GM18867 (cell line): ENCODE measurements at regions not wholly inside any gene's neighbourhood (a gene's known extent, or its start where the extent isn't known, plus 50 kb on each side); places are given as distances from the start of the nearest gene placed in this dataset.

ENCODE experiments used
- ATAC-seq: cut with Tn5 transposase; IDR thresholded peaks from one replicate; pipeline ENCODE4 v1.9.1; 2021; ENCODE audit warnings: mild to moderate bottlenecking, moderate library complexity; ENCODE audit not compliant: unreplicated experiment

GRCh38 chr13:39159393-39159792 is 121.1 kb downstream of the NHLRC3 start:
- no peak for ATAC-seq

DNA sequence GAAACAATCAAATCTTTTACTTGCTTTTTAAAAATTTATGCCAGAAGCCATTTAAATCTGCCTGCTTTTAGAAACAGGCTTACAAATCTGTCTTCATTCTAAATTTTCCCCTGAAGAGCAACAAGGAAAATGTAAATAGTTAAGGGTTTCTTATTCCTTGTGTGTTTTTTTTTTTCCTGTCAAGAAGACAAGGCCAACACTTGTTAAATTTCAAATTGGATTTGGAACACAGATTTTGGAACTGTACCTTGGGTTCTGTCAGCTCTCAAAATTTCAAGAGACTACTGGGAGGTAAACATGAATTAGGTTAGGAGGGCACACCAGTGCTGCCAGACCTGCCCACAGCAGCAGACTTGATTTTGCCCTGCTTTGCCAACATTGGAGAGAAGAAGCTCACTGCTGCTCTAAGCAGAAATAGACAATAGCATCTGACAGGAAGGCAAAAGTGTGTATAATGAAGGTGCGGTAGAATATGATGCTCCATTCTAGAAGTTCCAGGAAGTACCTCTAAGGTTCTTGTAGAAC is 121.7 kb downstream of the NHLRC3 start:
- no peak for ATAC-seq

DNA sequence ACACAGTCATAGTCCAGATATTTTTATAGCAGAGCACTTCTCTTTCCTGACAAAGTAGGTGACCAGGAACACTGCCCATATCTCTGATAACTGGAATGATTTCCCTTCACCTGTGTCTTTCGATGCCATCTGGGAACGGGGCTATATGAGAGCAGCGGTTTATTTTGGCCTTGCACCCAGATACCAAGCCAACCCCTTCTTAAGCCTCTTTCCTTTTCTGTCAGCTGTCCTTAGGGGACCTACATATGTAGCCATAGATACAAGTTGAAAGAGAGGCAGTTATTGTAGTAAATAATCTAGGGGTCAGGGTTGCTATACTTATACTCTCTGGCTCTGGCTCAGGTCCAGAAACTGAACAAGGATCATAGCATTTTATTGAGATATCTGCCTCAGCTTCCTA is 128.8 kb downstream of the NHLRC3 start:
- ATAC-seq, result no peak

GRCh38 chr13:39170711-39171110 is 132.5 kb downstream of the NHLRC3 start:
- ATAC-seq, result no peak

- no peak for ATAC-seq
Measured at GRCh38 chr13:39185326-39185725, 147.1 kb downstream of the NHLRC3 start.

GRCh38 chr13:39186205-39186875 is 148.1 kb downstream of the NHLRC3 start:
- no peak for ATAC-seq

- ATAC-seq, result no peak
Measured at GRCh38 chr13:39189778-39190177, 151.5 kb downstream of the NHLRC3 start.

- ATAC-seq, result peak; percentile 71
Measured at GRCh38 chr13:39196965-39197646, 158.8 kb downstream of the NHLRC3 start.

DNA sequence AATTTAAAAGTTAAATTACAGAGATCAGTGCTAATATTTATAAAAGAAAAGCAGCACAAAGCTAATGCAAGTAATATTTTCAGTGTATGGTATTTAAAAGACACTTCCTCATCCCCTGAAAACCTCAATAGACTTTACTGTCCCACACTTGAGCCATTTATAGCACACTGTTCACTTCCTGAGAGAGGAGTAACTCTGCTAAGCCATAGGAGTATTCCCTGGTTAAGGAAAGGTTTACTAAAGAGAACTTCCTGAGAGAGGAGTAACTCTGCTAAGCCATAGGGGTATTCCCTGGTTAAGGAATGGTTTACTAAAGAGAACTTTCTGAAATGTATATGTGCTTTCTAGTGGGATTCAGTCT is 159.4 kb downstream of the NHLRC3 start:
- ATAC-seq, result peak; percentile 20

DNA sequence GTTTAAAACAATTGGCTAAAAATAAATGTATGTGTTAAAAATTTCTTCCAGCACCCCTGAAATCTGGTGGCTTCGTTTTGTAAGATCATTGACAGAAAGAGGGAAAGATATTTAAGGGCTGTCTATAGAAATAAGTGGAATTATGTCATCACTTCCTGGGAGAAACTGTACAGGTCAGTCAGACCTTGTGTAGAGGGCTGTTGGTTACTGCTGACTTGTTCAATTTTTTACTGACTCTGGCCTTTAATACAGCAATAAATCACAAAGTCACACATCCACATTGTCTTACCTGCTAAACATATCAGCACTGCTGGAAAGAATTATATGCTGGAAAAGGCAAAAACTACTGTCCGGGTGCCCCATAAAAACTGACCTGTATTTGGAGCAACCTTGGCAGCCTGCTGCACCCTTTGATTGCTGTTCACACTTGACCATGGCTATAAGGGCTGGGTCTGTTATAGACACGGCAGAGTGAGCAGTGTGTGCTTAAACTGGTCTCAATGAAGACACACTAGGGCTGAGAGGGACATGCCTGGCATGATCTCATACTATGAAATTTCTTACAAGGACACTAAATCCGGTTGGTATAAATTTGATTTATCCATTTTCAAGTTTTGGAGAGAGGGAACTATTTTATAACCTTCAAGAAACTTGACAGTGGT is 162.1 kb downstream of the NHLRC3 start:
- no peak for ATAC-seq

GRCh38 chr13:39201180-39201579 is 162.9 kb downstream of the NHLRC3 start:
- ATAC-seq, result no peak

DNA sequence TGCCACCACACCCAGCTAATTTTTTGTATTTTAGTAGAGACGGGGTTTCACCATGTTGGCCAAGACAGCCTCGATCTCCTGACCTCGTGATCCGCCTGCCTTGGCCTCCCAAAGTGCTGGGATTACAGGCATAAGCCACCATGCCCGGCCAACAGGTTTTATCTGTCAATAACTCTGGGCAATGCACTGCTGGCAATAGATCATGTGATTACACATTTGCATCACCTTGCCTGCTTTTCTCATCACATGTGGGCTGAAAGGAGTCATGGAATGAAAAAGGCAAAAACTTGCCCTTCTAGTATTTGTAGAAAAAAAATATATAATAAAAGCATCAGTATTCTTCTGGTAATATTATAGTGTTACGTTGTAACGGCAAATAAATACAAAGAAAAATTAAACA is 164.5 kb downstream of the NHLRC3 start:
- no peak for ATAC-seq

DNA sequence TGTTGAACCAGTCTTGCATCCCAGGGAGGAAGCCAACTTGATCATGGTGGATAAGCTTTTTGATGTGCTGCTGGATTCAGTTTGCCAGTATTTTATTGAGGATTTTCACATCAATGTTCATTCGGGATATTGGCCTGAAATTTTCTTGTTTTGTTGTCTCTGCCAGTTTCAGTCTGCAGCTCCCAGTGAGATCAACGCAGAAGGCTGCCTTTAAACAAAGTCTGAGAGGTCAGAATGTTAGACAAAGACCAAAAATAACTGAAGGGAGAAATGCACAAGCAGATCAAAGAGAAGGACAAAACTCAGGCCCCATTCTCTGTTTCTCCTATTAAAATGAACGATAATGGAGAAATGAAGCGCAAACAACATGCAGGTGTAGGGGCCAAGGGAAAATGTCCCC is 170.4 kb downstream of the NHLRC3 start:
- no peak for ATAC-seq

- no peak for ATAC-seq
Measured at GRCh38 chr13:39209731-39210531, 171.7 kb downstream of the NHLRC3 start.

GRCh38 chr13:39210961-39211534 is 172.8 kb downstream of the NHLRC3 start:
- ATAC-seq, result no peak

DNA sequence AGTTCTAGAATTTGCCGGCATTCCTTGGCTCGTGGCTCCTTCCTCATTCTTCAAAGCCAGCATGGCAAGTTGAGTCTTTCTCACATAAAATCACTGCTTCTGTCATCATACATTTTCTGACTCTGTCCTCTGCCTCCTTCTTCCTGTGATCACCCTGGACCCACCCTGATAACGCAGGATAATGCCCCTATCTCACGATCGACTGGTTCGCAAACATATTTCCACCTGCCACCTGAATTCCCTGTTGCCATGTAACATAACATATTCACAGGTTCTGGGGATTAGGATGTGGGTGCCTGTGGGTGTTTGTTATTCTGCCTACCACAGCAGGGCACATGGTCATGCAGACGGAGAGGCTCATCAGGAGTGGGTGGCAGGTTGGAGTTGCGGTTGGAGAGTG is 177.7 kb downstream of the NHLRC3 start:
- no peak for ATAC-seq

GRCh38 chr13:39217471-39217870 is 179.2 kb downstream of the NHLRC3 start:
- ATAC-seq, result no peak

- ATAC-seq, result no peak
Measured at GRCh38 chr13:39224671-39225240, 186.5 kb downstream of the NHLRC3 start.

DNA sequence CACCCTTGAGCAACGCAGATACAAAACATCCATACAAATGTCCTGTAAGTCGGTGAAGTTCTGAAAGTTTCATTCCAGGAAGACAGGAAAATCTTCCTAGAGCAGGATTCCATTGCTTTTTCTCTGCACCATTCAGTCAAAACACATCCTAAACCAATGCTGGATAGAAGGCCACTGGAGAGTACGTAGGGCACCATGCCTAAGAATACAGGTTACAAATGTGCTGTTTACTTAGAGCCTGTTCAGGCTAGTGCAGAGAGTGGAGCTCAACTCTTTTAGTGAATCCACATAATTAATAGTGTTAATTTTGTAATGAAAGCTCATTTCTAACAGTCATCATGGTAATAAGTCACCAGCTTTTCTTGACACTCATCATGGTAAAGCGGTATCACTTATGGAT is 187.6 kb downstream of the NHLRC3 start:
- no peak for ATAC-seq

GRCh38 chr13:39226359-39226758 is 188.1 kb downstream of the NHLRC3 start:
- no peak for ATAC-seq
